Upper lobe of left lung (tissue), 4 donors: ENCODE measurements at regions not wholly inside any gene's neighbourhood (a gene's known extent, or its start where the extent isn't known, plus 50 kb on each side); places are given as distances from the start of the nearest gene placed in this dataset.

ENCODE experiments used
- CTCF ChIP-seq, 6 experiments: fragments of 450-650 bp in 4 of 6; fragments of 200-600 bp in 2 of 6; sonication (generic) in 2 of 6; IDR thresholded peaks; one replicate each; pipeline ENCODE4 v1.5.1; 2016 to 2019; ENCODE audit warnings: antibody characterized with exemption in 6 of 6
- EP300 ChIP-seq, 4 donors: sonication (generic); formaldehyde crosslinking; IDR thresholded peaks; one replicate each; pipeline ENCODE4 v1.5.1; 2017; ENCODE audit warnings: antibody characterized with exemption in 4 of 4, control low read depth in 2 of 4
- POLR2A ChIP-seq, 4 donors: fragments of 450-650 bp; IDR thresholded peaks; one replicate each; pipeline ENCODE4 v1.5.1; 2016 to 2017; ENCODE audit warnings: antibody characterized with exemption in 4 of 4, mild to moderate bottlenecking in 2 of 4

- TF ChIP-seq CTCF (IDR thresholded peaks at IDR 0.05) (no peak), POLR2A (IDR thresholded peaks at IDR 0.05) (no peak), EP300 (IDR thresholded peaks at IDR 0.05) (no peak)
These were observed 272.9 kb upstream of the C1orf174 start for GRCh38 chr1:4172644-4173599.
